ENCODE measurements at regions not wholly inside any gene's neighbourhood (a gene's known extent, or its start where the extent isn't known, plus 50 kb on each side); places are given as distances from the start of the nearest gene placed in this dataset.
"Not testable (repeated sequence)": the region's sequence is repeated elsewhere in the genome, so short reads cannot be mapped to it uniquely, and the experiment has no call there.

DNA sequence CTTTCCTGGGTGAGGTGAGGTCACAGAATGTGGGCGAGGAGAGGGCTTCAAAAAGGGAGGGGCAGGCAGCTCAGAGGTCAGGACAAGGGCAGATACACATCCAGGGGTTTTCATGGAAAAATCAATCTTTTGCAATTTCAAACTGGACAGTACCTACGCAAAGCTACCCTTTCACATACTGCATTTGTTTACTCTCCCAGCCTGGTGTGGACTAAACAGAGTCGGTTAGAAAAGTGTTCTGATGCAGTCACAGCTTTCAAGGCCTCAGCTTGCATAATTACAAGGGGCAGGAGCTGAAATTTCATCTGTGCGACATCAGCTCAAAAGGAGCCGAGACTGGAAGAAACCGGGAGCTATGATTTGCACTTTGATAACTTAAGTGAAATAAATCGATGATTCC lies 351.8 kb downstream of the TEX29 start:
- DNase-seq (ENCODE audit: low read depth) = not testable (repeated sequence)

DNA sequence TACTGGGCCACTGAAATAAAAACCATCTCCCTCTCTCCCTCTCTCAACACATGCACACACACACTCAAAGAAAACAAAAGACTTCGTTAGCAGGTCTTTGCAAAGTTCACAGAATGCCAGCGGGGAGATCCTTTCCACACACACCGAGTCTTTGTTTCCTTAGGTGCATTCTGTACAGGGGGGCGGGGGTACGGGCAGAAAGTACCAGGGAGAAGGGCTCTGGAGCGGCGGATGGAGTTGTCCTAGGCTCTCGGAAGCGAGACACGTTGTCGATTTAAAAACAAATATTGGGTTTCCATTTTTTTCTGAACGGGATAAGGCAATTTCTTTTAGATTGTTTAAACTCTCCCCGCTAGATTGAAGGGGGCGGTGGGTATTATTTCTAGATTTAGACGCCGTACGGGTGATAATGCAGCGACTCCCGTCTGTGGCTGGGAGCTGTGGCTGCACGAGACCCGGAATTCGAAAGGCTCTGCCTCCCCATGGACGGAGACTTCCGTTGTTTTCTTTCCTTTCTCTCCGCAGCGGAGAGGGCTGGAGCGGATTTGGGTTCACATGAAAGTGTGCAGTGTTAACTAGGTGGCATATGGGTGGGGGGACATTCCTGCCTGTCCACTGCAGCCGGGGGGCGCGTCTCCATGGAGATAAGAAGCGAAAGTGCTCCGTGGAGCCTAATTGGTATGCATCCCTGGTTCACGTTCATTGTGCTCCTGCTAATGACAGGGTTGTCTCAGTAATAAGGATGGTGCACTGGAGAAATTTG lies 357.9 kb downstream of the TEX29 start:
- DNase-seq (ENCODE audit: low read depth) = not testable (repeated sequence)

DNA sequence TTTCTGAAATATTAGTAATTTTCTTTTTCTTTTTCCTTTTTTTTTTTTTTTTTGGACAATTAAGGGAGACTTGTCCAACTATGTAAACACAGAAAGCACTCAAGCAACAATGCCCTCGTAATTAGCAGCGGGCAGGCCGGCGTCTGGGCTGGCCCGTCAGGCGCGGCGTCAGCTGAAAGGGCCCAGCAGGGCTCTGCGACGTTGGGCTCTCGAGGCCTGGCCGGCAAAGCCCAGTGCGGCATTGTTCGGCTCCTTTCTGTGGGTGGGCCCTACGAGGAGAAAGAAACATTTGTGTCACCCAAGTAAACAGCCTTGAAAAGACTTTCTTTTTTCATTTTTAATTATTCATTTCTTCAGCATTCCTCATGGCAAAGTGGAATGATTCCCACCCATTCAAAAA lies 359.2 kb downstream of the TEX29 start:
- not testable (repeated sequence) for DNase-seq (ENCODE audit: low read depth)

DNA sequence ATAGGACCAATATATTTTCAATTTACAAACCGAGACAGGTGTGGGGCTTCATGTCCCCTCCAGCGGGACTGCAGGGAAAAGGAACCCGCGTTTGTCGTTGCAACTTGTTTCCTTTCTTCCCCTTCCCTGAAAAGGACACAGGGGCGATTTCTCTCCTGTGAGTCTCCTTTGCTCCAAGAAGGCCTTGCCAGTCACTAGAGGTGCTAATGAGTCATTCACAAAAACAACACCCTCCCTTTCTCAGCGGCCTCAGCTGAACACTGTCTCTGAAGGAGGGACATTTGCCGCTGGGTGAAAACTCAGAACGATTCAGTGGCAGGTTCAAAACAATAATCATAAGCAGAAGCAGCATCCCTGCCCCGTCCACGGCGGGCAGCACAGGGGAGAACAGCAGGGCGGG lies 359.7 kb downstream of the TEX29 start:
- not testable (repeated sequence) for DNase-seq (ENCODE audit: low read depth)

DNA sequence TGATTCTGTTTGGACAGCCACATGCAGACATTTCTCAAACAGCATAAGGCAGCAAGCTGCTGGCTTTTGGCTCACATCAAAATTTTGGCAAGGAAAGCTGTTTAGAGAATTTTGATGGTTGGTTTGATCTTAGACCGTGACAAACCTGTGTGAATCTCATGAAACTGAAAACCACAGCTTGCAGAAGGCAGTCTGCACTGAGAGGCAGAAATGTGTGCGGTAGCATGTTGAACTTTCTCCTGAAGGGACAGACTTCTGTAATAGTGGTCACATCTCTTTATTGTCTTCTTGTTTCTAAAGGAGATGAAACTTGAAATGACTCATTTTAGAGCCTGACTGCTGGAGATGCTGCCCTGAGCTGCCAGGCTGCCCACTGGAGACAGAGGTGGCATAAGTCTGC lies 371.6 kb downstream of the TEX29 start:
- DNase-seq (ENCODE audit: low read depth) = not testable (repeated sequence)

DNA sequence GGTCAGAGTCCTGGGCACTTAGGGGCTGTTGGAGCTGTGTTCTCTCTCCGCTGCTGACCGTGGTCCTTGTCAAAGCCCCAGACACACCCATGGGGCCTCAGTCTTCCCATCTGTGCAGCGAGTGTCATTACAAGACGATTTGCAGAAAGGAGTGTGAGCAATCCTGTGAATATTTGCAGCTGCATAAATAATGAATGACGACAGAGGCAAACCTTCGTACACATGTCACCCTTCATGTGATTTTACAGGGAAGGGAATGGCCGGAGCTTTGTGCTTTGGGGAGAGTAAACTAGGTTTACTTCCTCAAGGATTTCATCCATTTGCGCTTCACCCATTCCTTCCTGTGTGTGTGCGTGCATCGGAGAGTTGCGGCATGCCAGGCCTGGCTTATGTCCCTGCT lies 370.8 kb upstream of the SOX1 start:
- not testable (repeated sequence) for DNase-seq (ENCODE audit: low read depth)

DNA sequence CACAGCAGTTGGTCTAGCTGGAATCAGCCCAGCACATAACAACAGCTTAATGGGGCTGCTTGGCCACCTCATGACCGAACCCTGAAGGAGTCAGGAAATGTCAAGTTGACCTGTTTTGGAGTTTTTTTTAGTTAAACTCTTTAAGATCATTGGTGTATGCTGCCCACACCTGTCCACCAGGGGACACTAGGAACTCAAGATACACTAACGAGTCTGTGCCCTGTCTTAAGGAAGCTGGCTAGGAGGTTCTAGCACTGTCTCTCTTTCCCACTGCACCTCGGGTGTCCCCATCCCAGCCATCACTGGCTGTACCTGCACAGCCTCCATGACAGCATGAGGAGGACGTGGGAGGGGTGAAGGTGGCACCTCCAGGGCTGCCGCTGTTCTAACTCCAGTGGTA lies 364.9 kb upstream of the SOX1 start:
- not testable (repeated sequence) for DNase-seq (ENCODE audit: low read depth)

Measured in activated T-cell treated with anti-CD3 and anti-CD28 coated beads for 24 hours (primary cell).